IPS-NIHi7 (cell line): ENCODE measurements at regions not wholly inside any gene's neighbourhood (a gene's known extent, or its start where the extent isn't known, plus 50 kb on each side); places are given as distances from the start of the nearest gene placed in this dataset.

Experiments
- DNase-seq: peaks from one replicate; pipeline ENCODE4 v3.0.0; 2012; ENCODE audit warnings: mixed read lengths; ENCODE audit errors: extremely low spot score

- DNase-seq, result no peak
Observed at GRCh38 chr2:2930841-2931240, 446.8 kb downstream of the EIPR1 start.

GRCh38 chr2:2926858-2927175 lies 450.8 kb downstream of the EIPR1 start:
- DNase-seq, result no peak

- no peak for DNase-seq
Observed at GRCh38 chr2:2926009-2926857, 451.4 kb downstream of the EIPR1 start.

GRCh38 chr2:2922156-2922555 lies 455.5 kb downstream of the EIPR1 start:
- DNase-seq, result no peak

- DNase-seq, result no peak
Observed at GRCh38 chr2:2921011-2921720, 456.5 kb downstream of the EIPR1 start.

- no peak for DNase-seq
Observed at GRCh38 chr2:2919574-2920365, 457.8 kb downstream of the EIPR1 start.

- no peak for DNase-seq
Observed at GRCh38 chr2:2919026-2919425, 458.6 kb downstream of the EIPR1 start.

- DNase-seq, result no peak
Observed at GRCh38 chr2:2916621-2917020, 461.0 kb downstream of the EIPR1 start.

- DNase-seq, result no peak
Observed at GRCh38 chr2:2914252-2914651, 463.4 kb downstream of the EIPR1 start.

- no peak for DNase-seq
Observed at GRCh38 chr2:2913601-2914120, 464.0 kb downstream of the EIPR1 start.

GRCh38 chr2:2912731-2913130 lies 464.9 kb downstream of the EIPR1 start:
- no peak for DNase-seq

- no peak for DNase-seq
Observed at GRCh38 chr2:2912293-2912692, 465.3 kb downstream of the EIPR1 start.

- no peak for DNase-seq
Observed at GRCh38 chr2:2910259-2910658, 467.4 kb downstream of the EIPR1 start.

- DNase-seq, result no peak
Observed at GRCh38 chr2:2909086-2910035, 468.3 kb downstream of the EIPR1 start.

- DNase-seq, result no peak
Observed at GRCh38 chr2:2906091-2906490, 471.5 kb downstream of the EIPR1 start.

- no peak for DNase-seq
Observed at GRCh38 chr2:2904721-2905350, 472.8 kb downstream of the EIPR1 start.

- DNase-seq, result no peak
Observed at GRCh38 chr2:2902547-2903281, 474.9 kb downstream of the EIPR1 start.

GRCh38 chr2:2901384-2902345 lies 476.0 kb downstream of the EIPR1 start:
- DNase-seq, result no peak

GRCh38 chr2:2899826-2900225 lies 477.8 kb downstream of the EIPR1 start:
- DNase-seq, result no peak
